ENCODE measurements at regions not wholly inside any gene's neighbourhood (a gene's known extent, or its start where the extent isn't known, plus 50 kb on each side); places are given as distances from the start of the nearest gene placed in this dataset.

- TF ChIP-seq POLR2A (IDR thresholded peaks at IDR 0.05) (no peak), CTCF (IDR thresholded peaks at IDR 0.05) (no peak)
- no peaks in the 10 kb centered on the region for H3K4me1 ChIP-seq (replicated peaks in 1 of 2)
- 43 to 55% (median 48%) methylated on average over 4 of the region's 4 CpGs for WGBS, 4 donors
- no peak overlapping the region for H3K4me3 ChIP-seq
- H3K27ac ChIP-seq = no peak overlapping the region
- no peaks in the 10 kb centered on the region for H3K27me3 ChIP-seq
- intact Hi-C loops (cut with DNase I) = no loop called here
- no peak for DNase-seq
- H3K36me3 ChIP-seq (replicated peaks in 1 of 2) = no peaks in the 10 kb centered on the region
- no peaks in the 10 kb centered on the region for H3K9me3 ChIP-seq (replicated peaks in 1 of 3)
Observed at GRCh38 chr18:33849731-33850130, 271.7 kb downstream of the ASXL3 start.

- no peaks in the 10 kb centered on the region for H3K4me1 ChIP-seq (replicated peaks in 1 of 2)
- no peaks in the 10 kb centered on the region for H3K36me3 ChIP-seq (replicated peaks in 1 of 2)
- DNase-seq = no peak
- intact Hi-C loops (cut with DNase I) = no loop called here
- H3K27me3 ChIP-seq = no peaks in the 10 kb centered on the region
- WGBS, 4 donors = 63 to 70% (median 68%) methylated on average over 3 of the region's 3 CpGs
- no peak overlapping the region for H3K4me3 ChIP-seq
- H3K9me3 ChIP-seq (replicated peaks in 1 of 3) = no peaks in the 10 kb centered on the region
- H3K27ac ChIP-seq = no peak overlapping the region
- TF ChIP-seq CTCF (IDR thresholded peaks at IDR 0.05) (no peak), POLR2A (IDR thresholded peaks at IDR 0.05) (no peak)
Observed at GRCh38 chr18:33844232-33844631, 266.2 kb downstream of the ASXL3 start.

GRCh38 chr18:33841221-33841967, 263.4 kb downstream of the ASXL3 start:
- no peak overlapping the region for H3K27ac ChIP-seq
- 61 to 75% (median 69%) methylated on average over 6 of the region's 6 CpGs for WGBS, 4 donors
- H3K36me3 ChIP-seq (replicated peaks in 1 of 2) = no peaks in the 10 kb centered on the region
- TF ChIP-seq POLR2A (IDR thresholded peaks at IDR 0.05) (no peak), CTCF (IDR thresholded peaks at IDR 0.05) (no peak)
- DNase-seq = no peak
- no peaks in the 10 kb centered on the region for H3K27me3 ChIP-seq
- intact Hi-C loops (cut with DNase I) = no loop called here
- no peaks in the 10 kb centered on the region for H3K9me3 ChIP-seq (replicated peaks in 1 of 3)
- H3K4me3 ChIP-seq = no peak overlapping the region
- no peaks in the 10 kb centered on the region for H3K4me1 ChIP-seq (replicated peaks in 1 of 2)

GRCh38 chr18:33840212-33840593, 262.2 kb downstream of the ASXL3 start:
- no peaks in the 10 kb centered on the region for H3K9me3 ChIP-seq (replicated peaks in 1 of 3)
- intact Hi-C loops (cut with DNase I) = no loop called here
- H3K27me3 ChIP-seq = no peaks in the 10 kb centered on the region
- no peaks in the 10 kb centered on the region for H3K36me3 ChIP-seq (replicated peaks in 1 of 2)
- DNase-seq = no peak
- WGBS, 4 donors = 39 to 60% (median 50%) methylated on average over 2 of the region's 2 CpGs
- TF ChIP-seq POLR2A (IDR thresholded peaks at IDR 0.05) = no peak
- no peak for TF ChIP-seq CTCF (IDR thresholded peaks at IDR 0.05)
- H3K4me3 ChIP-seq = no peak overlapping the region
- H3K27ac ChIP-seq = no peak overlapping the region
- H3K4me1 ChIP-seq (replicated peaks in 1 of 2) = no peaks in the 10 kb centered on the region
